A673 (cell line): ENCODE measurements at regions not wholly inside any gene's neighbourhood (a gene's known extent, or its start where the extent isn't known, plus 50 kb on each side); places are given as distances from the start of the nearest gene placed in this dataset.

Experiments
- BruUV-seq: library from RNA; stranded (reverse); fragments of 400-500 nt; replicated peaks from 2 replicates; lab custom pipeline; 2021; lab: Mats Ljungman, UMichigan
- CTCF ChIA-PET: fragments of 300-600 bp; sonication (Branson Sonifier 250); formaldehyde crosslinking; loops from one replicate; lab custom pipeline; 2022; ENCODE audit warnings: antibody characterized with exemption; lab: Charles Lee
- POLR2A ChIA-PET: fragments of 300-600 bp; sonication (Branson Sonifier 250); formaldehyde crosslinking; loops from one replicate; lab custom pipeline; 2022; ENCODE audit warnings: antibody characterized with exemption; ENCODE audit not compliant: low non-redundant PET; lab: Charles Lee
- DNase-seq: peaks from one replicate; pipeline ENCODE4 v3.0.0-alpha.2; 2015; ENCODE audit warnings: low spot score
- H3K27ac ChIP-seq: fragments of 200-600 bp; sonication (generic); 2 replicates; pipeline ENCODE4 v1.5.1; 2016; ENCODE audit warnings: mixed run types, low read depth, mild to moderate bottlenecking, mixed read lengths, antibody characterized with exemption, low read length; ENCODE audit not compliant: poor library complexity, severe bottlenecking
- H3K27me3 ChIP-seq: fragments of 200-600 bp; sonication (generic); replicated peaks from 2 replicates; pipeline ENCODE4 v1.6.1; 2017; ENCODE audit warnings: mixed run types, low read depth, mild to moderate bottlenecking, mixed read lengths, antibody characterized with exemption, low read length; ENCODE audit not compliant: insufficient read depth, poor library complexity
- H3K36me3 ChIP-seq: fragments of 200-600 bp; sonication (generic); 2 replicates; pipeline ENCODE4 v1.6.1; 2016; ENCODE audit warnings: mixed run types, mild to moderate bottlenecking, mixed read lengths, antibody characterized with exemption, low read length; ENCODE audit not compliant: insufficient read depth, poor library complexity, severe bottlenecking
- H3K4me1 ChIP-seq: fragments of 200-600 bp; sonication (generic); 2 replicates; pipeline ENCODE4 v1.6.1; 2017; ENCODE audit warnings: mixed run types, mild to moderate bottlenecking, mixed read lengths, antibody characterized with exemption, low read length; ENCODE audit not compliant: insufficient read depth, poor library complexity, severe bottlenecking
- H3K4me3 ChIP-seq: fragments of 200-600 bp; sonication (generic); 2 replicates; pipeline ENCODE4 v1.5.1; 2016; ENCODE audit warnings: low read depth, mixed run types, mild to moderate bottlenecking, mixed read lengths, low read length; ENCODE audit not compliant: poor library complexity, severe bottlenecking
- H3K9me3 ChIP-seq: fragments of 200-600 bp; sonication (generic); 2 replicates; pipeline ENCODE4 v1.6.1; 2016; ENCODE audit warnings: mixed run types, low read depth, mild to moderate bottlenecking, mixed read lengths, antibody characterized with exemption, low read length; ENCODE audit not compliant: poor library complexity, severe bottlenecking
- EZH2 ChIP-seq: fragments of 200-600 bp; sonication (generic); IDR thresholded peaks from 2 replicates; pipeline ENCODE4 v1.6.1; 2017; ENCODE audit warnings: borderline replicate concordance, low read depth, mild to moderate bottlenecking, mixed read lengths, antibody characterized with exemption, low read length; ENCODE audit not compliant: poor library complexity, severe bottlenecking
- intact Hi-C: fragments of 100-400 bp; cut with micrococcal nuclease; formaldehyde crosslinking; loops from one replicate; pipeline ENCODE4 v1.10.0; 2022; ENCODE audit not compliant: unreplicated experiment
- TF ChIP-seq, protein P1 (sequence below): fragments of 300-800, 200-600 bp; sonication (generic); conservative IDR thresholded peaks from 2 replicates; pipeline ENCODE4 v1.5.1; 2017; ENCODE audit warnings: low read depth, mild to moderate bottlenecking, antibody characterized with exemption, low read length, moderate library complexity, mixed read lengths

- no peak for DNase-seq
- Histone ChIP-seq H3K27ac (no peak overlapping the region), H3K9me3 (no peaks in the 10 kb centered on the region), H3K36me3 (no peaks in the 10 kb centered on the region), H3K4me1 (no peaks in the 10 kb centered on the region), H3K27me3 (no peaks in the 10 kb centered on the region), H3K4me3 (no peak overlapping the region)
- BruUV-seq, result no TSS peak
- ChIA-PET CTCF (no interaction called here), POLR2A (no interaction called here)
- intact Hi-C loops, result no loop called here
- no peak for TF ChIP-seq EZH2
- TF ChIP-seq, protein P1, sequence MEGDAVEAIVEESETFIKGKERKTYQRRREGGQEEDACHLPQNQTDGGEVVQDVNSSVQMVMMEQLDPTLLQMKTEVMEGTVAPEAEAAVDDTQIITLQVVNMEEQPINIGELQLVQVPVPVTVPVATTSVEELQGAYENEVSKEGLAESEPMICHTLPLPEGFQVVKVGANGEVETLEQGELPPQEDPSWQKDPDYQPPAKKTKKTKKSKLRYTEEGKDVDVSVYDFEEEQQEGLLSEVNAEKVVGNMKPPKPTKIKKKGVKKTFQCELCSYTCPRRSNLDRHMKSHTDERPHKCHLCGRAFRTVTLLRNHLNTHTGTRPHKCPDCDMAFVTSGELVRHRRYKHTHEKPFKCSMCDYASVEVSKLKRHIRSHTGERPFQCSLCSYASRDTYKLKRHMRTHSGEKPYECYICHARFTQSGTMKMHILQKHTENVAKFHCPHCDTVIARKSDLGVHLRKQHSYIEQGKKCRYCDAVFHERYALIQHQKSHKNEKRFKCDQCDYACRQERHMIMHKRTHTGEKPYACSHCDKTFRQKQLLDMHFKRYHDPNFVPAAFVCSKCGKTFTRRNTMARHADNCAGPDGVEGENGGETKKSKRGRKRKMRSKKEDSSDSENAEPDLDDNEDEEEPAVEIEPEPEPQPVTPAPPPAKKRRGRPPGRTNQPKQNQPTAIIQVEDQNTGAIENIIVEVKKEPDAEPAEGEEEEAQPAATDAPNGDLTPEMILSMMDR, result no peak
These were observed 251.1 kb downstream of the GLUD2 start for GRCh38 chrX:121298499-121298898.

DNA sequence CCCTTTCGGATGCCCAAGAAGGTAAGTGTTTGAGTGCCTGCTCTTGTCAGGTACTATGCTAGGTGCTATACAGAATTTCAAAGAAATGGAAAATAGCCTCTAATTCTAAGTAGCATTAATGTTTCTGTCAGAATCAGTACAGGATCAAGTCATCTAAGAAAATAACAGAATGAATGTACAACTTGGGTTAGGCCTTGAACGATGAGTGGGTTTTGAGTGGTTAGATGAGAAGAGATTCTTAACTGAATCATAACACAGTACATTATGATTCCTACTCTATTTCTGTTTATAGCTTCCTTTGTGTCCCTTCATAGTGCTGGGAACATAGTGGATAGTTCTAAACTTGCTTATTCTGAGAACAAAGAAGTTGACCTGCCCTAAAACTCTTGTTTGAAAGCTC, 253.9 kb downstream of the GLUD2 start:
- ChIA-PET CTCF (no interaction called here), POLR2A (no interaction called here)
- no peak overlapping the region for H3K27ac ChIP-seq
- H3K4me3 ChIP-seq, result no peak overlapping the region
- no peak for DNase-seq
- no peaks in the 10 kb centered on the region for H3K9me3 ChIP-seq
- H3K27me3 ChIP-seq, result no peaks in the 10 kb centered on the region
- intact Hi-C loops, result no loop called here
- H3K4me1 ChIP-seq, result no peaks in the 10 kb centered on the region
- no peaks in the 10 kb centered on the region for H3K36me3 ChIP-seq
- BruUV-seq, result no TSS peak
- TF ChIP-seq EZH2, result no peak
- TF ChIP-seq, protein P1, result no peak

DNA sequence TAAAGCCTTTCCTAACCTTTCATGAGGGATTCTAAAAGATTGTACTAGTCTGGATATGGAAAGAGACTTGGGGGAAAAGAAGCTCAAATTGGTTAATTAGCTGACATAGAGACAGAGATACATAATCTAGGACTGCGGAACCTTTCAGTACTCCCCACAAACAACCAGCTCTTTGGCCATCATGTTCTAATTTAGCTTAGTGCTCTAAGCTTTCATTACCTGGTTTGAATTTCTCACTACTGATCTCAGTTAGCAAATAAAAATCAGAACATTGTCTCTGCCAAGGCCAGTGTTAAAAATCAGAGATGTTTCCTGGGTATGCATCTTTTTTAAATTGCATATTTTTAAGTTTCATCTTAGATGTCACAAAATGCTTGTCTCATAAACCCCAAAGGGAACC, 254.4 kb downstream of the GLUD2 start:
- ChIA-PET CTCF (no interaction called here), POLR2A (no interaction called here)
- intact Hi-C loops, result no loop called here
- no peaks in the 10 kb centered on the region for H3K27me3 ChIP-seq
- BruUV-seq, result no TSS peak
- no peaks in the 10 kb centered on the region for H3K4me1 ChIP-seq
- TF ChIP-seq EZH2, result no peak
- TF ChIP-seq, protein P1, result no peak
- no peak overlapping the region for H3K4me3 ChIP-seq
- no peaks in the 10 kb centered on the region for H3K36me3 ChIP-seq
- H3K9me3 ChIP-seq, result no peaks in the 10 kb centered on the region
- H3K27ac ChIP-seq, result no peak overlapping the region
- no peak for DNase-seq
